ENCODE measurements at regions not wholly inside any gene's neighbourhood (a gene's known extent, or its start where the extent isn't known, plus 50 kb on each side); places are given as distances from the start of the nearest gene placed in this dataset.
"Not testable (repeated sequence)": the region's sequence is repeated elsewhere in the genome, so short reads cannot be mapped to it uniquely, and the experiment has no call there.

DNA sequence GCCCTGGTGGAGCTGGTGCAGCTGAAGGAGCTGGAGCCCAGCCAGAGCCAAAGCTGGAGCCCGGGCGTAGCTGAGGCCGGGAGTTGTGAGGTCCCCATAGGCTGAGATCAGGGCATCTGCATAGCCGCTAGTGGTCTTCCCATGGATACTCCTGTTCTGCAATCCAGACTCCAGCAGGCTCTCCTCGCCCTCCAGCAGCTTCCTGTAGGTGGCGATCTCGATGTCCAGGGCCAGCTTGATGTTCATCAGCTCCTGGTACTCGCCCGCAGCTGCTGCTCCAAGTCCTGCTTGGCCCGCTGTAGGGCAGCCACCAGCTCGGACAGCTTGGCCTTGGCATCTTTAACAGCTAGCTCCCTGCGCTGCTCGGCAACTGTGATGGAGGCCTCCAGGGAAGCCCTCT is 966.1 kb downstream of the FSCB start:
- DNase-seq (ENCODE audit: low spot score) = peak; percentile 8

DNA sequence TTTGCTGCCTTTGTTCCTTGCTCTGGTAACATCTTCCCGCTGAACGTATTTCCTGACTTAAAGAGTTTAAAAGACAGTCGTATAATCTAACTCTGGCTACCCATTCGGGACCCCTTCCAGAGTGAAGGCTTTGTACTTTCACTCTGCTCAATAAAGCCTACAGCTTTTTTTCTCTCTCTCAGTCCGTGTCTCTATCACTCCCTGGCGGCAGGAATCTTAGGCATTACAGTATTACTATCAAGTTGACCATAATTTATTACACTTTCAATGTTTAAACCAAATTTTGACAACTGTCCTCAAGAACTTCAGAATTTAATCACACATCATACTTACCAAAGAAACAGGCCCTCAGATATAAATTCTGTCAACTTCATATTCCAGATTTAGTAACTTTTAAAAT is 967.9 kb downstream of the FSCB start:
- peak; percentile 28 for DNase-seq (ENCODE audit: low spot score)

DNA sequence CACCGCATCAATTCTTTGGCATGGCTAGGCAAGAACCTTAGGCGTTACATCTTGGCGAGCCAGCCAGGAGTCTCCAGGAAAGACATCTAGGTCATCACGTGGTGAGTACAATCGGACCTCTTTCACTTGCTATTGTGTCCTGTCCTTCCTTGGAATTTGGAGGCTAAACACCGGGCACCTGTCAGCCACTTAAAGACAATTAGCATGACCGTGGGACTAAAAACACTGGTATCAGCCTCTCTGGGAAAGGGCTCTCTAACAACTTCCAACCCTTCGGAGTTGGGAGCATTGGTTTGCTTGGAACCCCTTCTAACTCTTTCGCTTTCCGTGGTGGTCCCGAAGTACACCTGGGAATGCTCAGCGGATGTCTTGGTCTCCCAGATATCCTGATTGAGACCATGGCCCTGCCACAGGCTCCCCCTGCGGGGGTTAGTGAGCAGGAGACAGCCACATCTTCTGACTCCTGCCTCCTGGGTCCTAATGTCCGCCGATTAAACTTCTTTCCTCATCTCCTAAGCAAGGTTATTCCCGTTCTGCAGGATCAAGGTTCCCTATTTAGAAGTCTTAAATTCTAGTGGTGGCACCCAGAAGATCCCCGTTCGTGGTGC is 971.7 kb downstream of the FSCB start:
- DNase-seq (ENCODE audit: low spot score) = no peak

- DNase-seq (ENCODE audit: low spot score) = no peak
These were observed 974.2 kb downstream of the FSCB start for GRCh38 chr14:43532825-43533416.

DNA sequence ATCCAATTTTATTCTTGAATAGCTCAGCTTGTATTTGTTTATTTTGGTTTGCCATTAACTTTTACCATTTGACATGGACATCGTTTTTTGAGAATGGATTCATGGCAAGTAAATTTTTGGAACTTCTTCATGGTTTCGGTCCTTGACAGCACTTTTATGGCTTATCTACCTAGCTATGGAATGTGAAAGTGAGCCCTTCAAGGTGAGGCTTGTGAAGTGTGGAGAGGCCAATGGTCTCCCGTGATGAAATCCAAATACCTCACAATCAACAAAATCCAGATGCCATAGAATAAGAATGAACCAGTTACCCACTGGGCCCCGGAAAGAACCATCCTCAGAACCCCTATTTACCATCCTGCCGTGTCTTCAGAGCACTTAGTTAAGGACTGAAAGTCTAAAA is 978.8 kb downstream of the FSCB start:
- DNase-seq (ENCODE audit: low spot score) = no peak

- DNase-seq (ENCODE audit: low spot score) = no peak
These were observed 981.4 kb downstream of the FSCB start for GRCh38 chr14:43525658-43526057.

- DNase-seq (ENCODE audit: low spot score) = no peak
These were observed 984.2 kb downstream of the FSCB start for GRCh38 chr14:43522901-43523300.

DNA sequence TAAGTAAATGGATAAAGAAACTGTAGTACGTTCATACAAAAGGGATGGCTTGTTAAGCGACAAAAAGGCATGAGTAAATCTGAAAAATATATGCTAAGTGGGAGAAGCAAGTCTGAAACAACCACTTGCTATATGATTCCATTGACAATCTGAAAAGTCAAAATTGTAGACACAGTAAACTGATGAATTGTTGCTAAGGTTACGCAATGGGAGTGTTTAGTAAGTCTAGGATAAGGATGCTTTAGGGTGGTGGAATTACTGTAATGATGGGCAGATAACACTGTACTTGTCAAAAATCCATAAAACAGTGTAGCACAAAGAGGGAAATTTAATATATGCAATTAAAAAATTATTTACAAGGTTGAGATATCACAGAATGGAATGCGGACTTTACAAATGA is 984.9 kb downstream of the FSCB start:
- DNase-seq (ENCODE audit: low spot score) = no peak

DNA sequence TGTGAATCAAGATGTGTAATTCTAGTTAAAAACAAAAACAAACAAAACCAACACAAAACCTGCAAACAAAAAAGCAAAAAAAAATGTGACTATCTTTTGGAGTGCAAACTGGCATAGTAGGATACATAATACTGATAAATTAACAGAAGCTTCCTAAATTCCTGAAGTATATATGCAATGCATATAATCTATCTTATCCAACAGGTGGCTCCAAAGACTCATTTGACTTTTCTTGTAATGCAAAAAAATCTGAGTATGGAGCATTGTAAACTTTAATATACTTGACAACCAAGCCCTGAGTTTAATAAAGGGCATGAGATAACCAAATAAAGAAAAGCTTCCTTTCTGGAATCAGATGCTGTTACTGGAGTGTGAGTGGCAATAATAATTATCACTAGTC is 1003.6 kb downstream of the FSCB start:
- peak; percentile 3 for DNase-seq (ENCODE audit: low spot score)

- DNase-seq (ENCODE audit: low spot score) = not testable (repeated sequence)
These were observed 1014.7 kb downstream of the FSCB start for GRCh38 chr14:43492359-43492758.

GRCh38 chr14:43483415-43483814 is 1023.7 kb downstream of the FSCB start:
- DNase-seq (ENCODE audit: low spot score) = no peak

- no peak for DNase-seq (ENCODE audit: low spot score)
These were observed 1025.2 kb downstream of the FSCB start for GRCh38 chr14:43481864-43482263.

- DNase-seq (ENCODE audit: low spot score) = no peak
These were observed 1026.1 kb downstream of the FSCB start for GRCh38 chr14:43480976-43481375.

DNA sequence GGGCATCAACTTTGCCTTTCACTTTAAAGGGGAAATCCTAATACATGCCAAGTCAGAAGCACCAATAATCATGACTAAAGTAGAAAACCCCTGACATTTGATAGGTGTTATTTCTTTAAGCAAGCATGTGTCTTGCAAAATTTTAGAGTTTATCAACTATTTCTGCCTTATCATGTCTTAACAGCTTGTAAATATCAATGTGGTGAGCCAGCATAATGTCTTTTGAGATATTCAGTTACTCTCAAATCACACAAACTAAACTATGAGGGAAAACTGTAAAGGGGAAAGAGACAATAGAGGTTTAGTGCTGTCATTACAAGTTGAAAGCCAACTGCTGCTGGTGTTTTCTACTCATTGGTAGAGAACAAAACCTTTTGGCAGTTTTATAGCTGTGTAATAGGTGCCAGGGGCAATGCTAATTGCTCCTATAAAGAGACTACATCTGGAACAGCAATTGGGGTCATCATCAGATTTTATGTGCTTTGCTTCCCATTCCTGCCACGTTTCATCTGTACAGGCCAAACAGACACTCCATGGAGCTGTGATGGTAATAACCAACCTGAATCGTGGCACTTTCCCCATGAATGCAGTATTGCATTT is 1027.4 kb downstream of the FSCB start:
- DNase-seq (ENCODE audit: low spot score) = no peak

- DNase-seq (ENCODE audit: low spot score) = no peak
These were observed 1030.3 kb downstream of the FSCB start for GRCh38 chr14:43476822-43477221.

GRCh38 chr14:43475757-43476156 is 1031.3 kb downstream of the FSCB start:
- peak; percentile 9 for DNase-seq (ENCODE audit: low spot score)

- DNase-seq (ENCODE audit: low spot score) = no peak
These were observed 1035.5 kb downstream of the FSCB start for GRCh38 chr14:43471595-43471994.

GRCh38 chr14:43464968-43465367 is 1042.1 kb downstream of the FSCB start:
- DNase-seq (ENCODE audit: low spot score) = no peak

GRCh38 chr14:43449291-43449690 is 1057.8 kb downstream of the FSCB start:
- DNase-seq (ENCODE audit: low spot score) = no peak

- DNase-seq (ENCODE audit: low spot score) = no peak
These were observed 1069.0 kb downstream of the FSCB start for GRCh38 chr14:43438056-43438455.

DNA sequence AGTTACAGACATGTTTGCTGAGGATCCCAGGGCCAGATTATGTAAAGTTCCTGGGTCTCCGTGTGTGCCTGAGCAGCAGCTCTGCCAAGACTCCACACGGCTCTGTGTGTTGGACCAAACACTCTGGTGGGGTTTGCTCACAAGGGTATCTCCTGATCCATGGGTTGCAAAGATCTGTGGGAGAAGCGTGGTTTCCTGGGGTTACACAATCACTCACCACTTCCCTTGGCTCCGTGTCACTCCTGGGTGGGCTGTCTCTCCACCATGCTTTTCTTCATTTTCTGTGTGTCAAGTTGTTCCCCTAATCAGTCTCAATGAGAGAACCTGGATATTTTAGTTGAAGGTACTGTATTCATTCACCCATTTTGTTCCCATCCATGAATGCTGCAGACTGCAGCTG is 1088.8 kb downstream of the FSCB start:
- no peak for DNase-seq (ENCODE audit: low spot score)

DNA sequence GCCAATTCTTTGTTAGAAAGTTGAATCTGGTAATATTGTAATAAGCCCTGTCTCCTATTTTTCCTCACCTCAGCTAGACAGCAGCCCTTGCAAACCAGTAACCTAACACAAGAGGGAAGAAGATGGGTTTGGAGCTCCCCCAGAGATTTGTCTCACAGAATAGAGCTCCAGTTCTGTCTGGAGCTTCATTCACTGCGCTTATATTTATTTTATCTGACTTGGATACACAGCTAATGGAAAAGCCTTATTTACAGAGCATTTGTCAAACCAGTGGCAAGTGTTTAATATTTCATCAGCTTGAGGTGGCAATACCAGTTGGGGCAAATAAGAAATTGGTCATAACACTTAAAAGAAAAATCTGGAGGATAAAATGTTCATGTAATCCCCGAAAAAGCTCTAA is 1094.0 kb downstream of the FSCB start:
- DNase-seq (ENCODE audit: low spot score) = no peak

GRCh38 chr14:43411841-43412240 is 1095.2 kb downstream of the FSCB start:
- DNase-seq (ENCODE audit: low spot score) = no peak

DNA sequence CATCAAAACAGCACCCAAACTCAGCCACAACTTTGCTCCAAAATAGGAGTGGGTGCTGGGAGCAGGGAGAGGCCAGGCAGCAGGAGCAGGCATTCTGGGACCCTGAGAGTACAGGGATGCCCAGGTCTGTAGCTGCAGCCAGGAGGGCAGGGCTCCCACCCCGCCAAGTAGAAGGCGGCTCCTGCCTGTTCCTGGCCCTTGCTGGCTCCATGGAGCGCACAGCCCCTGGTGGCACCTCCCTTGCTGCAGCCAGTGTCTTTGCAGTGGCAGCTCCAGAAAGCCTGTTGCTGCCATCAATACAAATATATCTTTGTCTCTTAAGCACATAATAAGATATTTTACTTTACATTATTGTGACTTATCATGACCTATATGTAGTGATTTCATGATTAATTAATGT is 1096.5 kb downstream of the FSCB start:
- no peak for DNase-seq (ENCODE audit: low spot score)
